HL-60/S4 treated with phorbol 12-myristate 13-acetate at 8.2 ng/mL for 4 days and 3 days (cell line): ENCODE measurements at regions not wholly inside any gene's neighbourhood (a gene's known extent, or its start where the extent isn't known, plus 50 kb on each side); places are given as distances from the start of the nearest gene placed in this dataset.
"Not testable (repeated sequence)": the region's sequence is repeated elsewhere in the genome, so short reads cannot be mapped to it uniquely, and the experiment has no call there.

Source experiments
- in situ Hi-C: fragments of 300-500 bp; cut with MboI; formaldehyde crosslinking; loops from 2 replicates; pipeline ENCODE4 v1.15.0; 2022; ENCODE audit warnings: low sequenced_read_pairs

DNA sequence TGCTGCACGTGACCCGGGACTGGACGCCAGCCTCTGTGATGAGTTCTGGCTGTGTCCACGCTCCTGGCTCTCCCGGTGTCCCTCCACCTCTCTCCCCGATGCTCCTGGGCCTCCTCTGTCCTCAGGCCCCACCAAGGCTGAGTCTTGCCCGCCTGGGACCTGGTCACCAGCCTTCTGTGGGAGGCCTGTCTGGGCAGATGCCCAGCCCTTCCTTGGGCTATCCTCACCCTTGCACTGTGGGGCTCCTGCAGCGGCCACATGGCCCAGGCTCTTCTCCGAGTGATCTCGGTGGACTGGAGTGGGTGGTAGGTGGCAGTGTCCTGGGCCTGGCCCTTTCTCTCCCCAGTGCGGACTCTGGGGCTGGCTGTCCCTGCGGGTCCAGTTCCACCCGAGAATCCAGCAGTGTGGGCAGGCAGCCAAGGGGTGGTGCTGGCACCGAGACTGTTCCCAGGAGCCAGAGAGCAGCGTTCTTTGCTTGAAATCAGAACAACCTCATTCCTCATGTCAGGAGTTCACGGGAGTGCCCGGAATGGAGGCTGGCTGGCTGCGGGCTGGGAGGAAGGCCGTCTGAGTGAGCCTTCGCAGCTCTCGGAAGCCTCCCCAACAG, 94.6 kb downstream of the TMEM121 start:
- in situ Hi-C loops = not testable (repeated sequence)

DNA sequence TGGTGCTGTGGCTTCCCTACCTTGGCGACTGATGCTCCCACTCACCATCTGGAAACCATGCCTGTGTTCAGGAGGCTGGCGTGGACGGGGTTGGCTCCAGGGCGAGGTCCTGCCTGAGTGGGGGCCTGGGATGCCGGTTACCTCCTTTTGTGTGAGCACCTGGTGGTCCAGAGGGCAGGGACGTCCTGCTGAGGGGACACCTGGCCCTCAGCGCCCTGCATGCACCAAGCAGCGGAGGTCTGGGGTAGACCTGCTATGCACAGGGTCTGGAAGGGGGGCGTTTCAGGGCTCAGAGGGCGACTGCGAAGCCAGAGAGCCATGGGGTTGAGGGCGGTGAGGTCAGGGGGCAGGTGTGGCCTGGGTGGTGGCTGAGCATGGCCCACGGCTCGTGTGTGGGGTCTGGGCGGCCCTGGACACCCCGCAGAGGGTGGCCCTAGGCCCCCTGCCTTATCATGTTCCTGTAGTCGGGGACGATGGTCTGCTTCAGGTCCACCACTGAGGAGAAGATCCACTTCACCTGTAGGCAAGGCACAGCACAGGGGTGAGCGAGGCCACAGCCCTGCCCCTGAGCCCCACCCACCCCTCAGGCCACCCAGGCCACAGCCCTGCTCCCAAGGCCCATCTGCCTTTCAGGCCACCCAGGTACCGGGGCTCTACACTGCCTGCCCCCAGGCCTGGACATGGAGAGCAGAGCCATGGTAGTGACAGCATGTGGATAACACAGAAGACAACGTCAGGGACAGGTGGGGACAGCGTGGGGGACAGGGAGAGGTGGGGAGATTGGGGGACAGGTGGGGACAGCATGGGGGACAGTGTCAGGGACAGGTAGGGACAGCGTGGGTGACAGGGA, 95.3 kb downstream of the TMEM121 start:
- in situ Hi-C loops = not testable (repeated sequence)

DNA sequence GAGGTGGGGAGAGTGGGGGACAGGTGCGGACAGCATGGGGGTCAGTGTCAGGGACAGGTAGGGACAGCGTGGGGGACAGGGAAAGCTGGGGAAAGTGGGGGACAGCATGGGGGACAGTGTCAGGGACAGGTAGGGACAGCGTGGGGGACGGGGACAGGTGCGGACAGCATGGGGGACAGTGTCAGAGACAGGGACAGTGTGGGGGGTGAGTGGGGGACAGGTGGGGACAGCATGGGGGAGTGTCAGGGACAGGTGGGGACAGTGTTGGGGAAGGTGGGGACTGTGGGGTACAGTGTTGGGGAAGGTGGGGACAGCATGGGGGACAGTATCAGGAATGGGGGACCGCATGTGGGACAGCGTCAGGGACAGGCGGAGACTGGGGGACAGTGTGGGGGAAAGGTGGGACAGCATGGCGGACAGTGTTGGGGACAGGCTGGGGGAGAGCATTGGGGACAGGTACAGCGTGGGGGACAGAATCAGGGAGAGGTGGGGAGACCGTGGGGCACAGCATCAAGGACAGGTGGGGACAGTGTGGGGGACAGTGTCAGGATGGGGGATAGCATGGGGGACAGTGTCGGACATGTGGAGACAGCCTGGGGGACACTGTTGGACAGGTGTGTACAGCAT, 96.1 kb downstream of the TMEM121 start:
- in situ Hi-C loops = no loop called here

DNA sequence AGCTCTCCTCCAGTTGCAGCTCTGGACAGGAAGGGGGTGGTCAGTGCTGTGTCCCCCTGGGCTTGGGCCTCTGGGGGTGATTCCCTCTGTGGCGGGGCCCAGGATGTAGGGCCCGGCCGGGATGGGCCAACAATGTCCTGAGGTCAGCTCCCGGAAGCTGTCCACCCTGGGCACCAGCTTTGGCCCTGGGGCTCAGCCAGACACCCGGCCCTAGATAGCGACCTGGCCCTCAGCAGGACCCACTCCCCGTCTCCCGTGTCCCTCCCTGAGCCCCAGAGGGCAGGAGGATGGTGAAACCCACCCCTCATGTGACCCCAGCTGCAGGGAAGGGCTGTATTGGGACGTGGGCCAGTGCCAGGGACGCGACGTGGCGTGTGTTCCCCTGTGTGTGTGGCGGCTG, 96.8 kb downstream of the TMEM121 start:
- in situ Hi-C loops = not testable (repeated sequence)

DNA sequence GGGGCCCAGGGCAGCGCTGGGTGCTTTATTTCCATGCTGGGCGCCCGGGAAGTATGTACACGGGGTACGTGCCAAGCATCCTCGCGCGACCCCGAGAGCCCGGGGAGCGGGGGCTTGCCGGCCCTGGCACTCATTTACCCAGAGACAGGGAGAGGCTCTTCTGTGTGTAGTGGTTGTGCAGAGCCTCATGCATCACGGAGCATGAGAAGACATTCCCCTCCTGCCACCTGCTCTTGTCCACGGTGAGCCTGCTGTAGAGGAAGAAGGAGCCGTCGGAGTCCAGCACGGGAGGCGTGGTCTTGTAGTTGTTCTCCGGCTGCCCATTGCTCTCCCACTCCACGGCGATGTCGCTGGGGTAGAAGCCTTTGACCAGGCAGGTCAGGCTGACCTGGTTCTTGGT, 98.0 kb downstream of the TMEM121 start:
- in situ Hi-C loops = not testable (repeated sequence)

DNA sequence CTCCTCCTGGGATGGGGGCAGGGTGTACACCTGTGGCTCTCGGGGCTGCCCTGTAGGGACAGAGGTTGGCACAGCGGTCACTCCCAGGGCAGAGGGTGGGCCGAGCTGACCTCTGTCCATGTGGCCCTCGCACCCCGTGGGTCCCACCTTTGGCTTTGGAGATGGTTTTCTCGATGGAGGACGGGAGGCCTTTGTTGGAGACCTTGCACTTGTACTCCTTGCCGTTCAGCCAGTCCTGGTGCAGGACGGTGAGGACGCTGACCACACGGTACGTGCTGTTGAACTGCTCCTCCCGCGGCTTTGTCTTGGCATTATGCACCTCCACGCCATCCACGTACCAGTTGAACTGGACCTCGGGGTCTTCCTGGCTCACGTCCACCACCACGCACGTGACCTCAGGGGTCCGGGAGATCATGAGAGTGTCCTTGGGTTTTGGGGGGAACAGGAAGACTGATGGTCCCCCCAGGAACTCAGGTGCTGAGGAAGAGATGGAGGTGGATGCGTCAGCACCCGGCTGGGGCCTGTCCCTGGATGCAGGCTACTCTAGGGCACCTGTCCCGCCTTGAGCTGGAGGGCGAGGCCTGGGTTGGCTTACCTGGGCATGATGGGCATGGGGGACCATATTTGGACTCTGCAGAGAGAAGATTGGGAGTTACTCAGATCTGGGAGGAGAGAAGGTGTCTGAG, 98.5 kb downstream of the TMEM121 start:
- in situ Hi-C loops = not testable (repeated sequence)

DNA sequence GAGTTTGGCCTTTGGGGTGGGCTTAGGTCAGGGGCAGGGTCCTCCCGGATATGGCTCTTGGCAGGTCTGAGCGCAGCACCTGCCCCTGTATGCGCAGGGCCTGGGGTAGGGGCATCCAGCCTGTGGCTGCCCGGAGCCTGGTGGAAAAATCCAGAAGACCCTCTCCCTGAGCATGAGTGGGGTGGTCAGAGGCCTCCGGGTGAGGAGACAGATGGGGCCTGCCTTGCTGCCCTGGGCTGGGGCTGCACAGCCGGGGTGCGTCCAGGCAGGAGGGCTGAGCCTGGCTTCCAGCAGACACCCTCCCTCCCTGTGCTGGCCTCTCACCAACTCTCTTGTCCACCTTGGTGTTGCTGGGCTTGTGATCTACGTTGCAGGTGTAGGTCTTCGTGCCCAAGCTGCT, 99.1 kb downstream of the TMEM121 start:
- in situ Hi-C loops = not testable (repeated sequence)

DNA sequence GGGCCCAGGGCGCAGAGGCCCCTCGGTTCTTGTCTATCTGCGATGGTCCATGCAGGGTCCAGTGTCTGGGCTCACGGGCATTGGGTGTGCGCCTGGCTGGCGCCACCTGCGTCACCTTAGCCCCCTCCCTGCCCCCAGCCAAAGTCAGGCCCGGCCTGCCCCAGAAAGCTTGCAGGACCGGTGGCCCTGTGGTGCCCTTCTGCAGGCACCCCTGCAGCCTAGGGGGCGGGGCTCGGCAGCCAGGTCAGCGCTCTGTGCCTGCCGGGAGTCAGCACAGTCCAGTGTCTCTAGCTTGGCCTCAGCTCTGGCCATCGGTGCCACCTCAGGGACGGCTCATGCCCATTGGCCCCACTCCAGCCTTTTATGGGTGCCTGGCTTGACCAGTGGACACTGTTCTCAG, 99.7 kb downstream of the TMEM121 start:
- in situ Hi-C loops = not testable (repeated sequence)

DNA sequence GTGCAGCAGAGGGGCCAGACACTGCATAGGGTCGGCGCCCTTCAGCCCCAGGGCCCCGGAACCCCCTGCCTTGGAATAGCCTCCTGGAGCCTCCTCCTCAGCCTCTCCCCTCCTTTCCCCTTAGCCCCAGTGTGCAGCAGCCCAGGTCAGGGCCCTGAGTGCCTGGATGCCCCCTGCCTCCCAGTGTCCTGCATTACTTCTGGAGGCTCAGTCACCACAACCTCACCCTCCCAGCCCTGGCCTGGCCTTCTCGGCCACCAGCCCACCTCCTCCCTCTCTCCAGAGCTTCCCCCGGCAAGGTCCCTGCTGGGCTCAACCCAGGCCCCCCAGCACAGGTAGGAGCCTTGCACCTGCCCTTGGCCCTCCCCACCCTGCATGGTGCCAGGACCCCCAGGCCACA, 100.3 kb downstream of the TMEM121 start:
- in situ Hi-C loops = not testable (repeated sequence)

DNA sequence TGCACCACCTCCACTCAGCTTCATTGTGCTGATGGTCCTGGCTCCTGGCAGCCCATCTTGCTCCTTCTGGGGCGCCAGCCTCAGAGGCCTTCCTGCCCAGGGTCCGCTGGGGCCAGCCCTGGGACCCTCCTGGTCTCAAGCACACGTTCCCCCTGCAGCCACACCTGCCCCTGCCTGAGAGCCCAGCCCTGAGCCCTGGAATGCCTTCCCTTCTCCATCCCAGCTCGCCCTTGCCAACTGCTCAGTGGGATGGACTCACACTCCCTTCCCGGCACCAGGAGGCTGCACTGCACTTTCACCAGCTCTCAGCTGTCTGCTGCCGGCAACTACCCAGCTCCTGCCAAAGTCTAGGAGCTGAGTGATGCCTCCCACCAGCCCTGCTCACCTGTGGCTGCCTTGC, 100.9 kb downstream of the TMEM121 start:
- in situ Hi-C loops = not testable (repeated sequence)

DNA sequence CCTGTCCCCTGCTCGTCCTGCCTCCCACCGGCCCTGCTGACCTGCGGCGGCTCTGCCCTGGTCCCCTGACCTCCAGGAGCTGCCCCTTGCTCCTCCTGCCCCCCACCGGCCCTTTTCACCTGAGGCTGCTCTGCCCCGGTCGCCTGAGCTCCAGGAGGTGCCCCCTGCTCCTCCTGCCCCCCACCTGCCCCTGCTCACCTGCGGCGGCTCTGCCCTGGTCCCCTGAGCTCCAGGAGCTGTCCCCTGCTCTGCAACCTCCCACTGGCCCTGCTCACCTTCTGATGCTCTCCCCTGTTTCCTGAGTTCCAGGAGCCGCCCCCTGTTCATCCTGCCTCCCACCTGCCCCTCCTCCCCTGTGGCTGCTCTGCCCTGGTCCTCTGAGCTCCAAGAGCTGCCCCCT, 101.3 kb downstream of the TMEM121 start:
- in situ Hi-C loops = no loop called here

DNA sequence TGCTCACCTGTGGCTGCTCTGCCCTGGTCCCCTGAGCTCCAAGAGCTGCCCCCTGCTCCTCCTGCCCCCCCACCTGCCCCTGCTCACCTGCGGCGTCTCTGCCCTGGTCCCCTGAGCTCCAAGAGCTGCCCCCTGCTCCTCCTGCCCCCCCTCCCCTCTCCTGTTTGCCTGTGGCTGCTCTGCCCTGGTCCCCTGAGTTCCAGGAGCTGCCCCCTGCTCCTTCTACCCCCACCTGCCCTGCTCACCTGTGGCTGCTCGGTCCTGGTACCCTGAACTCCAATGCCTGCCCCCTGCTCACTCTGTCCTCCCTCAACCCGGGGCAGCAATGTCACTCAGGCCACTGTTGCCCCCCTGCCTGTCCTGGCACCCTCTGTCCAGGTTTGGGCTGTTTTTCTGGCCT, 101.7 kb downstream of the TMEM121 start:
- in situ Hi-C loops = not testable (repeated sequence)

DNA sequence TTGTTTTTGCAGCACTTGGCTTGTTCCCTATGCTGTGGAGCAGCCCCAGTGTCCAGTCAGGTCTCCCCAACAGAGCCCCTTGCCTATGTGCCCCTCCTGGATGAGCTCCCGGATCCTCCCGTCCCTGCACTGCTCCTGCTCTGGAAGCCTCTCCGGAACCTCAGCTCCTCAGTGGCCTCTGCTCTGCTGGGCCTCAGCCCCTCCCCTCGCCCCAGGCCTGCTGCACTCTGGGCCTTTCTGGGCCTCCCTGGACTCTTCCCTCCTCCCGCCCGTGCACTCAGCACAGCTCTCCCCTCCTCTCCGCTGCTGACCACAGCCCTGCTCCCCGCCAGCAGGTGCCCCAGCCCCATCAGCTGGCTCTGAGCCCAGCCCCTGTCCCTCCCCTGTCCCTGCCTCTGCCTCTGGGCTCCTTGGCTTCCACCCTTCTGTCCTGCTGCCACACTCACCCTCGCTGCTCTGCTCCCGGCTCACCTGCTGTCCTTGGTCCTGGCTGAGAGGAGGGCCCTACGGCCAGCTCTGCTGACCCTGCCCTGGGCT, 102.2 kb downstream of the TMEM121 start:
- in situ Hi-C loops = not testable (repeated sequence)

DNA sequence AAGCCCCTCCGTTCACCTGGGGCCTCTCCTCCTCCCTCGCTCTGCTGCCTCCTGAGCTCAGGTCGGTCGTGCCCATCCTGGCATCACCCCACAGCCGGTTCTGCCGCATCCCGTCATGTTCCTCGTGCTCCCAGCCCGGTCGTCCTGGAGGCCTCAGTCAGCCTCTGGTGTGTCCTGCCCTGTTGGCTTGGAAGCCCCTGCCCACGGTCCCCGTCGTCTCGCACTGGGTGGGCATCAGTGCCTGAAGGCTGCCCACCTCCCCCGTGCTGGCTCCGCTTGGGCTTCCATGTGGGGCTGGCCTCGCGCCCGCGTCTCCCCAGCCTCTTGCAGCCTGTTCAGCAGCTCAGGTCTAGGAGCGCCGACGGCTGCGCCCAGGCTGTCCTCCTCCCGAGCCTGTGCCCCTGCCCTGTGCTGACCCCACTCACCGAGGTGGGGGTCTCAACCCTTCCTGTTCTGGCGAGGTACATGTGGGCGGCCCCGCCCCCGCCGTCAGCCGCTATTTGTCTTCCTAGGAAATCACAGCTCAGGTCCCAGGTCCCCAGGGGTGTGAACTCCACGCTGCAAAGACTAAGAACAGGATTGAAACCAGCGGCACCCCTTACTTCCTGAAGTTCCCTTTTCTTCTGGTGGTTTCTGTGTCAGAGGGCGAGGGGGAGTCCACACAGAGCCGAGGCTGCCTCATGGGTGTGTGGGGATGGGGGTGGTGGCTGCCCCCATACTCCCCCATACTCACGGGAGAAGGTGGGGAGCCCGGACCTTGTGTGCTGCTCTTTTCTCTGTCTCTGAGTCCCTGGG, 102.9 kb downstream of the TMEM121 start:
- in situ Hi-C loops = not testable (repeated sequence)

DNA sequence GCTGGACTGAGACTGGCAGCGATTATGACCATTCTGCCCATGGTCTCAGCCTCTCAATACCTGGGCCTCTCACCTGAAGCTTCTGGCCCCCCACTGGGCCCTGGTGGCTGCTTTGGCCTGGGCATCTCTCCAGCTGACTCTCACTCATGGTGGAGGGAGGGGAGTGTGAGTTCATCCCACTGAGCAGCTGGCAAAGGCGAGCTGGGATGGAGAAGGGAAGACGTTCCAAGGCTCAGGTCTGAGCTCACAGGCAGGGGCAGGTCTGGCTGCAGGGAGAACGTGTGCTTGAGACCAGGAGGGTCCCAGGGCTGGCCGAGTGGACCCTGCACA, 103.5 kb downstream of the TMEM121 start:
- in situ Hi-C loops = no loop called here

DNA sequence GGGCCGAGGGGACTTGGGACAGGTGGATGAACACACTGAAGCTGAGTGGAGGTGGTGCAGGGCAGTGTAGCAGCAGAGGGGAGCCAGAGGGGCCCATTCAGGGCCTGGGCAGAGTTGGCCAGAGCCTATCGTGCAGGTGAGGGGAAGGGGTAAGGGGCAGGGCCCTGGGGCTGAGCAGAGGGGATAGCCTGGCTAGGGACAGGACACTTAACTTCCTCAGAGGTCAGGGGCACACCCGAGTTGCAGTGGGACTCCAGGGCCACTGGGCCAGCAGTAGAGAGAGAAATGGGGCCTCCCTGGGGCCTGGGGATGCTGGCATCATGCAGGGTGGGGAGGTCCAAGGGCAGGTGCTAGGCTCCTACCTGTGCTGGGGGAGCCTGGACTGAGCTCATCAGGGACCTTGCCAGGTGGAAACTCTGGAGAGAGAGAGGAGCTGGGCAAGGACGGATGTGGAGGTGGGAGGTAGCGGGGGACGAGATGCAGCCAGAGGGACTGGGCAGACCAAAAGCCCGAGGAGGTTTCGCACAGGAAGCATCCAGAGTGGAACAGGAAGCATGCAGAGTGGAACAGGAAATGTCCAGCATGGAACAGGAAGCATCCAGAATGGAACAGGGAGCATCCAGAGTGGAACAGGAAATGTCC, 104.0 kb downstream of the TMEM121 start:
- in situ Hi-C loops = not testable (repeated sequence)

DNA sequence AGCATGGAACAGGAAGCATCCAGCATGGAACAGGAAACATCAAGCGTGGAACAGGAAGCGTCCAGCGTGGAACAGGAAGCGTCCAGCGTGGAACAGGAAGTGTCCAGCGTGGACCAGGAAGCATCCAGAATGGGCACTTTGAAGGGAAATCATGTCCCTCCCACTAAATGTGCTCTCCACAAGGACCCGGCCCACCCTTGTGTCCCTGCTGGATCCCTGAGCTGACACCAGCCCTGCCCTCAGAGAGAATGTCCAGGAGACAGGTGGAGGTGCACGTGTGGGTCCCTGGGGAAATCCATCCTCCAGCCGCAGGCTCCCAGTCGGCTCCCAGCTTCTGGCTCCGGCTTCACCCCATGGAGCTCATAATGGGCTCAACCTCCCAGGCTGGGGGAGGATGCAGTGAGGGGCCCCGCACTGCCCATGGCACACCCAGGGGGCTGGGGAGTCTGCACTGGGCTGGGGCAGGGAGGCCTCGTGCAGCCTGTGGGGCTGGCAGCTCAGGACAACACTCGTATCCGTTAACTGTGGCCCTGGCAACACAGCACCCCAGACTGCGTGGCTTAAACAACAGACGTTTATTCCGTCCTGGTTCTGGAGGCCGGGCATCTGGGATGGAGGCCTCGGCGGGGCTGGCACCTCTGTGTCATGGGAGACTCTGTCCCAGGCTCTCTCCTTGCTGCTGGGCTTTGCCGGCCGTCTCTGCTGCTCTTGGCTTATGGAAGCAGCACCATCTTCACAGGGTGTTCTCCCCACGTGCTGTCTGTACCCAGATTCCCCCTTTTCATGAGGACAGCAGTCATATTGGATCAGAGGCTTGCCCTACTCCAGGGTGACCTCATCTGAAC, 104.8 kb downstream of the TMEM121 start:
- in situ Hi-C loops = not testable (repeated sequence)

DNA sequence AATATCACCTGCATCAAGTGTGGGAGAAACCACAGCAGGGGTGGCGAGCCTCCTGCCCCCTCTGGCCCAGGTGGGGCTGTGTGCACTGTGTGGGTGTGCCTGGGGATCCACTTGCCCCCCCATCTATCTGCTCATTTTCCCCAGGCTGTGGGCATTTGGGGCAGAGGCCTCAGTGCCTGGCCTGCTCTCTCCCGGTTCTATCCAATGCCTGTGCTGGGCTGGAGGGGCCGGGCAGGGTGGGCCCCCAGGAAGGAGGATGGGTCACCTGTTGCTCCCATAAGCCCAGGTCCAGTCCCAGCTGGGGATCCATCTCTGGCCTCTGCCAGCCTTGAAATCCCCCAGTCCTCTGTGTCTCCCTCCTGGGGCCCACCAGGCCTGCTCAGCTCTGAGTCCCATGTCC, 105.6 kb downstream of the TMEM121 start:
- in situ Hi-C loops = no loop called here

DNA sequence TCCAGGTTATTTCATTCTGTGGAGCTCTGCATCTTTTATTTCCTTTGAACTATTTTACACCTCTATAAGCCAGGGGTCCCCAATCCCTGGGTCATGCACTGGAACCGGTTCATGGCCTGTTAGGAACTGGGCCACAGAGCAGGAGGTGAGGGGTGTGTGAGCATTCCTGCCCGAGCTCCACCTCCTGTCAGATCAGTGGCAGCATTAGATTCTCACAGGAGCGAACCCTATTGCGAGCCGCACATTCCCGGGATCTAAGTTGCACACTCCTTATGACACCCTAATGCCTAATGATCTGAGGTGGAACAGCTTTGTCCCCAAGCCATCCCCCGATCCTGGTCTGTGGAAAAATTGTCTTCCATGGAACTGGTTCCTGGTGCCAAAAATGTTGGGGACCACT, 107.2 kb downstream of the TMEM121 start:
- in situ Hi-C loops = not testable (repeated sequence)
